GM23338 (cell line): ENCODE measurements at regions not wholly inside any gene's neighbourhood (a gene's known extent, or its start where the extent isn't known, plus 50 kb on each side); places are given as distances from the start of the nearest gene placed in this dataset.

Experiments used
- ATAC-seq: fragments of 200-7000 bp; cut with Tn5 transposase; 3 replicates; pipeline ENCODE4 v1.9.1; 2020
- DNase-seq: peaks from one replicate; pipeline ENCODE4 v3.0.0-alpha.2; 2015; ENCODE audit warnings: low spot score
- H2AFZ ChIP-seq: fragments of 200-600 bp; sonication (generic); 2 replicates; pipeline ENCODE4 v1.8.0; 2016; ENCODE audit warnings: antibody characterized with exemption, mild to moderate bottlenecking, moderate library complexity
- H3F3A ChIP-seq: fragments of 200-600 bp; sonication (generic); replicated peaks from 2 replicates; pipeline ENCODE4 v1.8.0; 2017; ENCODE audit warnings: antibody characterized with exemption, mixed run types, low read depth
- H3K27ac ChIP-seq: fragments of 200-600 bp; sonication (generic); 2 replicates; pipeline ENCODE4 v1.6.1; 2016; ENCODE audit warnings: low read depth
- H3K27me3 ChIP-seq: fragments of 200-600 bp; sonication (generic); 2 replicates; pipeline ENCODE4 v1.8.0; 2016; ENCODE audit warnings: mild to moderate bottlenecking, mixed run types, moderate library complexity; ENCODE audit not compliant: insufficient read depth
- H3K36me3 ChIP-seq: fragments of 200-600 bp; sonication (generic); 2 replicates; pipeline ENCODE4 v1.8.0; 2016; ENCODE audit warnings: mild to moderate bottlenecking; ENCODE audit not compliant: insufficient read depth
- H3K4me1 ChIP-seq: fragments of 200-600 bp; sonication (generic); 2 replicates; pipeline ENCODE4 v1.8.0; 2016; ENCODE audit warnings: mild to moderate bottlenecking, moderate library complexity; ENCODE audit not compliant: insufficient read depth
- H3K4me2 ChIP-seq: fragments of 200-600 bp; sonication (generic); 2 replicates; pipeline ENCODE4 v1.7.1; 2017; ENCODE audit warnings: mixed run types
- H3K4me3 ChIP-seq: fragments of 200-600 bp; sonication (generic); 2 replicates; pipeline ENCODE4 v1.6.1; 2016; ENCODE audit warnings: mixed run types
- H3K79me2 ChIP-seq: fragments of 200-600 bp; sonication (generic); replicated peaks from 2 replicates; pipeline ENCODE4 v1.8.0; 2017; ENCODE audit warnings: mild to moderate bottlenecking; ENCODE audit not compliant: insufficient read depth
- H3K9me2 ChIP-seq: fragments of 200-600 bp; sonication (generic); 2 replicates; pipeline ENCODE4 v1.8.0; 2017; ENCODE audit not compliant: insufficient read depth
- H4K20me1 ChIP-seq: fragments of 200-600 bp; sonication (generic); replicated peaks from 2 replicates; pipeline ENCODE4 v1.8.0; 2017; ENCODE audit warnings: mild to moderate bottlenecking; ENCODE audit not compliant: insufficient read depth
- H3K27ac Mint-ChIP-seq: 2 replicates; pipeline ENCODE4 v1.8.0; 2020; ENCODE audit warnings: inconsistent platforms, mild to moderate bottlenecking, moderate library complexity, mixed read lengths
- H3K27me3 Mint-ChIP-seq: 3 replicates; pipeline ENCODE4 v1.8.0; 2022; ENCODE audit warnings: low read depth, mild to moderate bottlenecking, moderate library complexity, mixed read lengths, inconsistent platforms; ENCODE audit not compliant: insufficient read depth, poor library complexity
- H3K36me3 Mint-ChIP-seq: 3 replicates; pipeline ENCODE4 v1.8.0; 2021; ENCODE audit warnings: low read depth, mild to moderate bottlenecking, inconsistent platforms, moderate library complexity, mixed read lengths
- H3K4me1 Mint-ChIP-seq: 3 replicates; pipeline ENCODE4 v1.8.0; 2020; ENCODE audit warnings: mild to moderate bottlenecking, inconsistent platforms, mixed read lengths
- H3K4me3 Mint-ChIP-seq: 3 replicates; pipeline ENCODE4 v1.8.0; 2021; ENCODE audit warnings: moderate library complexity, mild to moderate bottlenecking, inconsistent platforms, mixed read lengths
- H3K9me3 Mint-ChIP-seq: 3 replicates; pipeline ENCODE4 v1.8.0; 2020; ENCODE audit warnings: moderate library complexity, mild to moderate bottlenecking, inconsistent platforms, mixed read lengths
- CREB1 ChIP-seq: fragments of 250-450 bp; sonication (Bioruptor Pico); IDR thresholded peaks from 2 replicates; pipeline ENCODE4 v1.5.0; 2020; ENCODE audit warnings: low read depth, mild to moderate bottlenecking, moderate library complexity
- EZH2 ChIP-seq: fragments of 200-600 bp; sonication (generic); IDR thresholded peaks from one replicate; pipeline ENCODE4 v1.8.0; 2017; ENCODE audit warnings: antibody characterized with exemption, mild to moderate bottlenecking, low read depth; ENCODE audit not compliant: unreplicated experiment
- EZH2phosphoT487 ChIP-seq: fragments of 200-600 bp; sonication (generic); IDR thresholded peaks from one replicate; pipeline ENCODE4 v1.8.1; 2018; ENCODE audit warnings: antibody characterized with exemption; ENCODE audit not compliant: unreplicated experiment
- JUNB ChIP-seq: IDR thresholded peaks from one replicate; pipeline ENCODE4 v1.6.1; 2016; ENCODE audit warnings: antibody characterized with exemption; ENCODE audit not compliant: unreplicated experiment
- NANOG ChIP-seq: IDR thresholded peaks from 2 replicates; pipeline ENCODE4 v1.6.1; 2016; ENCODE audit warnings: antibody characterized with exemption, borderline replicate concordance
- POLR2AphosphoS5 ChIP-seq: IDR thresholded peaks from 2 replicates; pipeline ENCODE4 v1.6.1; 2016; ENCODE audit warnings: antibody characterized with exemption, low read depth
- STAT1 ChIP-seq: IDR thresholded peaks from one replicate; pipeline ENCODE4 v1.6.1; 2016; ENCODE audit warnings: antibody characterized with exemption; ENCODE audit not compliant: unreplicated experiment
- ZNF114 ChIP-seq: fragments of 250-450 bp; sonication (Bioruptor Pico); IDR thresholded peaks from 2 replicates; pipeline ENCODE4 v1.5.0; 2020; ENCODE audit warnings: mild to moderate bottlenecking, moderate library complexity
- ZNF331 ChIP-seq: fragments of 250-450 bp; sonication (Bioruptor Pico); IDR thresholded peaks from 2 replicates; pipeline ENCODE4 v1.5.0; 2020; ENCODE audit warnings: low read depth, mild to moderate bottlenecking, moderate library complexity
- TF ChIP-seq, protein P1 (sequence below): IDR thresholded peaks from 2 replicates; pipeline ENCODE4 v1.6.1; 2016; ENCODE audit warnings: antibody characterized with exemption
- TF ChIP-seq, protein P2 (sequence below): IDR thresholded peaks from one replicate; pipeline ENCODE4 v1.6.1; 2018; ENCODE audit warnings: antibody characterized with exemption; ENCODE audit not compliant: unreplicated experiment
- TF ChIP-seq, protein P3 (sequence below): fragments of 250-450 bp; sonication (Bioruptor Pico); IDR thresholded peaks from 2 replicates; pipeline ENCODE4 v1.5.0; 2020; ENCODE audit warnings: mild to moderate bottlenecking, moderate library complexity
- TF ChIP-seq, protein P4 (sequence below), 2 experiments: fragments of 200-600 bp in 1 of 2; sonication (generic) in 1 of 2; conservative IDR thresholded peaks; 2 replicates each; pipeline versions ENCODE4 v1.5.1 to v1.6.1; 2016 to 2017; ENCODE audit warnings: antibody characterized with exemption in 2 of 2, low read depth in 2 of 2, mild to moderate bottlenecking in 2 of 2, moderate library complexity in 1 of 2

DNA sequence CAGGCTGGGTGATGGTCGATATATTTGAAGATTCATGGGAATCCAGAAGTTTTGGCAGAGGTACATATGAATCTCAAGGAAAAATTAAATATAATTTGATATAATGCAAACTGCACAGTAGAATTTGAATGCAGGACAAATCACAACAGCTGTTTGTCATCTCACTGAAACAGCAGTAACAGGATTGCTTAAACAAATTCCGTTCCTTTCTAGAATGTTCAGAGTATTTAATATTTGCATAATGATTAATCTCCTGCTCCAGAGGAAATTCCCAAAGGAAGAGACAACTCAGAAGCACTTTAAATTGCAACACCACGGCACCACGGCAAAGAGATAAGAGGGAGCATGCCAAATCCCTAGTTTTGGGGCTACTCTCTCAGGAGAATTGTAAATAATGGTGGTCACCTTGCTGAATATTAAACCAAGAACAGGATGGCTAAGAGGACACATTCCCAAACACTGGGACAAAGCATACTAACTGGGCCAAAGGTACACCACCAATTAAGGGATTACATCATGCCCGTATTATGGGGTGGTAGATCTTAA is 67.8 kb upstream of the MAP4K3 start:
- no peak overlapping the region for H3K27ac Mint-ChIP-seq
- H3K36me3 ChIP-seq: no peaks in the 10 kb centered on the region
- H3K36me3 Mint-ChIP-seq: no peaks in the 10 kb centered on the region
- TF ChIP-seq, protein P1, sequence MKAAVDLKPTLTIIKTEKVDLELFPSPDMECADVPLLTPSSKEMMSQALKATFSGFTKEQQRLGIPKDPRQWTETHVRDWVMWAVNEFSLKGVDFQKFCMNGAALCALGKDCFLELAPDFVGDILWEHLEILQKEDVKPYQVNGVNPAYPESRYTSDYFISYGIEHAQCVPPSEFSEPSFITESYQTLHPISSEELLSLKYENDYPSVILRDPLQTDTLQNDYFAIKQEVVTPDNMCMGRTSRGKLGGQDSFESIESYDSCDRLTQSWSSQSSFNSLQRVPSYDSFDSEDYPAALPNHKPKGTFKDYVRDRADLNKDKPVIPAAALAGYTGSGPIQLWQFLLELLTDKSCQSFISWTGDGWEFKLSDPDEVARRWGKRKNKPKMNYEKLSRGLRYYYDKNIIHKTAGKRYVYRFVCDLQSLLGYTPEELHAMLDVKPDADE: no peak
- TF ChIP-seq, protein P2, sequence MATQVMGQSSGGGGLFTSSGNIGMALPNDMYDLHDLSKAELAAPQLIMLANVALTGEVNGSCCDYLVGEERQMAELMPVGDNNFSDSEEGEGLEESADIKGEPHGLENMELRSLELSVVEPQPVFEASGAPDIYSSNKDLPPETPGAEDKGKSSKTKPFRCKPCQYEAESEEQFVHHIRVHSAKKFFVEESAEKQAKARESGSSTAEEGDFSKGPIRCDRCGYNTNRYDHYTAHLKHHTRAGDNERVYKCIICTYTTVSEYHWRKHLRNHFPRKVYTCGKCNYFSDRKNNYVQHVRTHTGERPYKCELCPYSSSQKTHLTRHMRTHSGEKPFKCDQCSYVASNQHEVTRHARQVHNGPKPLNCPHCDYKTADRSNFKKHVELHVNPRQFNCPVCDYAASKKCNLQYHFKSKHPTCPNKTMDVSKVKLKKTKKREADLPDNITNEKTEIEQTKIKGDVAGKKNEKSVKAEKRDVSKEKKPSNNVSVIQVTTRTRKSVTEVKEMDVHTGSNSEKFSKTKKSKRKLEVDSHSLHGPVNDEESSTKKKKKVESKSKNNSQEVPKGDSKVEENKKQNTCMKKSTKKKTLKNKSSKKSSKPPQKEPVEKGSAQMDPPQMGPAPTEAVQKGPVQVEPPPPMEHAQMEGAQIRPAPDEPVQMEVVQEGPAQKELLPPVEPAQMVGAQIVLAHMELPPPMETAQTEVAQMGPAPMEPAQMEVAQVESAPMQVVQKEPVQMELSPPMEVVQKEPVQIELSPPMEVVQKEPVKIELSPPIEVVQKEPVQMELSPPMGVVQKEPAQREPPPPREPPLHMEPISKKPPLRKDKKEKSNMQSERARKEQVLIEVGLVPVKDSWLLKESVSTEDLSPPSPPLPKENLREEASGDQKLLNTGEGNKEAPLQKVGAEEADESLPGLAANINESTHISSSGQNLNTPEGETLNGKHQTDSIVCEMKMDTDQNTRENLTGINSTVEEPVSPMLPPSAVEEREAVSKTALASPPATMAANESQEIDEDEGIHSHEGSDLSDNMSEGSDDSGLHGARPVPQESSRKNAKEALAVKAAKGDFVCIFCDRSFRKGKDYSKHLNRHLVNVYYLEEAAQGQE: no peak
- TF ChIP-seq, protein P3, sequence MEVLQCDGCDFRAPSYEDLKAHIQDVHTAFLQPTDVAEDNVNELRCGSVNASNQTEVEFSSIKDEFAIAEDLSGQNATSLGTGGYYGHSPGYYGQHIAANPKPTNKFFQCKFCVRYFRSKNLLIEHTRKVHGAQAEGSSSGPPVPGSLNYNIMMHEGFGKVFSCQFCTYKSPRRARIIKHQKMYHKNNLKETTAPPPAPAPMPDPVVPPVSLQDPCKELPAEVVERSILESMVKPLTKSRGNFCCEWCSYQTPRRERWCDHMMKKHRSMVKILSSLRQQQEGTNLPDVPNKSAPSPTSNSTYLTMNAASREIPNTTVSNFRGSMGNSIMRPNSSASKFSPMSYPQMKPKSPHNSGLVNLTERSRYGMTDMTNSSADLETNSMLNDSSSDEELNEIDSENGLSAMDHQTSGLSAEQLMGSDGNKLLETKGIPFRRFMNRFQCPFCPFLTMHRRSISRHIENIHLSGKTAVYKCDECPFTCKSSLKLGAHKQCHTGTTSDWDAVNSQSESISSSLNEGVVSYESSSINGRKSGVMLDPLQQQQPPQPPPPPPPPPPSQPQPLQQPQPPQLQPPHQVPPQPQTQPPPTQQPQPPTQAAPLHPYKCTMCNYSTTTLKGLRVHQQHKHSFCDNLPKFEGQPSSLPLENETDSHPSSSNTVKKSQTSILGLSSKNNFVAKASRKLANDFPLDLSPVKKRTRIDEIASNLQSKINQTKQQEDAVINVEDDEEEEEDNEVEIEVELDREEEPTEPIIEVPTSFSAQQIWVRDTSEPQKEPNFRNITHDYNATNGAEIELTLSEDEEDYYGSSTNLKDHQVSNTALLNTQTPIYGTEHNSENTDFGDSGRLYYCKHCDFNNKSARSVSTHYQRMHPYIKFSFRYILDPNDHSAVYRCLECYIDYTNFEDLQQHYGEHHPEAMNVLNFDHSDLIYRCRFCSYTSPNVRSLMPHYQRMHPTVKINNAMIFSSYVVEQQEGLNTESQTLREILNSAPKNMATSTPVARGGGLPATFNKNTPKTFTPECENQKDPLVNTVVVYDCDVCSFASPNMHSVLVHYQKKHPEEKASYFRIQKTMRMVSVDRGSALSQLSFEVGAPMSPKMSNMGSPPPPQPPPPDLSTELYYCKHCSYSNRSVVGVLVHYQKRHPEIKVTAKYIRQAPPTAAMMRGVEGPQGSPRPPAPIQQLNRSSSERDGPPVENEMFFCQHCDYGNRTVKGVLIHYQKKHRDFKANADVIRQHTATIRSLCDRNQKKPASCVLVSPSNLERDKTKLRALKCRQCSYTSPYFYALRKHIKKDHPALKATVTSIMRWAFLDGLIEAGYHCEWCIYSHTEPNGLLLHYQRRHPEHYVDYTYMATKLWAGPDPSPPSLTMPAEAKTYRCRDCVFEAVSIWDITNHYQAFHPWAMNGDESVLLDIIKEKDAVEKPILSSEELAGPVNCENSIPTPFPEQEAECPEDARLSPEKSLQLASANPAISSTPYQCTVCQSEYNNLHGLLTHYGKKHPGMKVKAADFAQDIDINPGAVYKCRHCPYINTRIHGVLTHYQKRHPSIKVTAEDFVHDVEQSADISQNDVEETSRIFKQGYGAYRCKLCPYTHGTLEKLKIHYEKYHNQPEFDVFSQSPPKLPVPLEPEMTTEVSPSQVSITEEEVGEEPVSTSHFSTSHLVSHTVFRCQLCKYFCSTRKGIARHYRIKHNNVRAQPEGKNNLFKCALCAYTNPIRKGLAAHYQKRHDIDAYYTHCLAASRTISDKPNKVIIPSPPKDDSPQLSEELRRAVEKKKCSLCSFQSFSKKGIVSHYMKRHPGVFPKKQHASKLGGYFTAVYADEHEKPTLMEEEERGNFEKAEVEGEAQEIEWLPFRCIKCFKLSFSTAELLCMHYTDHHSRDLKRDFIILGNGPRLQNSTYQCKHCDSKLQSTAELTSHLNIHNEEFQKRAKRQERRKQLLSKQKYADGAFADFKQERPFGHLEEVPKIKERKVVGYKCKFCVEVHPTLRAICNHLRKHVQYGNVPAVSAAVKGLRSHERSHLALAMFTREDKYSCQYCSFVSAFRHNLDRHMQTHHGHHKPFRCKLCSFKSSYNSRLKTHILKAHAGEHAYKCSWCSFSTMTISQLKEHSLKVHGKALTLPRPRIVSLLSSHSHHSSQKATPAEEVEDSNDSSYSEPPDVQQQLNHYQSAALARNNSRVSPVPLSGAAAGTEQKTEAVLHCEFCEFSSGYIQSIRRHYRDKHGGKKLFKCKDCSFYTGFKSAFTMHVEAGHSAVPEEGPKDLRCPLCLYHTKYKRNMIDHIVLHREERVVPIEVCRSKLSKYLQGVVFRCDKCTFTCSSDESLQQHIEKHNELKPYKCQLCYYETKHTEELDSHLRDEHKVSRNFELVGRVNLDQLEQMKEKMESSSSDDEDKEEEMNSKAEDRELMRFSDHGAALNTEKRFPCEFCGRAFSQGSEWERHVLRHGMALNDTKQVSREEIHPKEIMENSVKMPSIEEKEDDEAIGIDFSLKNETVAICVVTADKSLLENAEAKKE (CRISPR knock-in tag): no peak
- TF ChIP-seq POLR2AphosphoS5 (no peak), CREB1 (CRISPR knock-in tag) (no peak), EZH2 (no peak), ZNF331 (CRISPR knock-in tag) (no peak), EZH2phosphoT487 (no peak), STAT1 (no peak), JUNB (no peak), ZNF114 (no peak), NANOG (no peak)
- TF ChIP-seq, protein P4, sequence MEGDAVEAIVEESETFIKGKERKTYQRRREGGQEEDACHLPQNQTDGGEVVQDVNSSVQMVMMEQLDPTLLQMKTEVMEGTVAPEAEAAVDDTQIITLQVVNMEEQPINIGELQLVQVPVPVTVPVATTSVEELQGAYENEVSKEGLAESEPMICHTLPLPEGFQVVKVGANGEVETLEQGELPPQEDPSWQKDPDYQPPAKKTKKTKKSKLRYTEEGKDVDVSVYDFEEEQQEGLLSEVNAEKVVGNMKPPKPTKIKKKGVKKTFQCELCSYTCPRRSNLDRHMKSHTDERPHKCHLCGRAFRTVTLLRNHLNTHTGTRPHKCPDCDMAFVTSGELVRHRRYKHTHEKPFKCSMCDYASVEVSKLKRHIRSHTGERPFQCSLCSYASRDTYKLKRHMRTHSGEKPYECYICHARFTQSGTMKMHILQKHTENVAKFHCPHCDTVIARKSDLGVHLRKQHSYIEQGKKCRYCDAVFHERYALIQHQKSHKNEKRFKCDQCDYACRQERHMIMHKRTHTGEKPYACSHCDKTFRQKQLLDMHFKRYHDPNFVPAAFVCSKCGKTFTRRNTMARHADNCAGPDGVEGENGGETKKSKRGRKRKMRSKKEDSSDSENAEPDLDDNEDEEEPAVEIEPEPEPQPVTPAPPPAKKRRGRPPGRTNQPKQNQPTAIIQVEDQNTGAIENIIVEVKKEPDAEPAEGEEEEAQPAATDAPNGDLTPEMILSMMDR (conservative IDR thresholded peaks at IDR 0.05; ENCODE audit: low read depth in 2 of 2): no peak
- peaks cover 5% of the 10 kb centered on the region for H3K27me3 Mint-ChIP-seq
- H3K4me3 Mint-ChIP-seq: no peak overlapping the region
- peaks cover 17% of the 10 kb centered on the region for H3K4me1 ChIP-seq
- H2AFZ ChIP-seq: no peak overlapping the region
- no peak overlapping the region for H3K4me2 ChIP-seq
- H4K20me1 ChIP-seq: no peaks in the 10 kb centered on the region
- ATAC-seq: no peak
- DNase-seq: no peak
- H3K4me3 ChIP-seq: no peak overlapping the region
- H3K4me1 Mint-ChIP-seq: peaks cover 18% of the 10 kb centered on the region
- H3K9me3 Mint-ChIP-seq: no peaks in the 10 kb centered on the region; the same call in 2 of the 3 replicates
- no peaks in the 10 kb centered on the region for H3K9me2 ChIP-seq
- no peaks in the 10 kb centered on the region for H3K79me2 ChIP-seq
- H3F3A ChIP-seq: no peaks in the 10 kb centered on the region
- H3K27me3 ChIP-seq: no peaks in the 10 kb centered on the region
- H3K27ac ChIP-seq: peak overlapping the region; percentile 93
